ENCODE measurements at regions not wholly inside any gene's neighbourhood (a gene's known extent, or its start where the extent isn't known, plus 50 kb on each side); places are given as distances from the start of the nearest gene placed in this dataset.

DNA sequence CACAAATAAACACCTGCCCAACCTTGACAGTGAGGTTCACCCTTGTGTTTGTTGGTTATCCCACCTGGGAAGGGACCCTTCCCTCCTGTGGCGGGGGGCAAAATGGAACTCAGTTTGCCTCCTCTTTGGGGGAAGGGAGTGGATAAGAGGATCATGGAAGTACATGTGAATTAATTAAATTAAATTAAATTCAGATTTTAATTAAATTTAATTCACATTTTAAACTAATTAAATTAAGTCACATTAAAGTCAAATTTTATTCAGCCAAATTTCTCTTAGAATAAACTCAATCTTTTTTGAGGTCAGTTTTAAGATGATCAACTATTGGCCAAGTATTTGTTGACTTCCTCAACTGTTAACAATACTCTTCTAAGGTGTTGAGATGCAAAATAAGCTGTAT lies 252.4 kb upstream of the AJAP1 start:
- DNase-seq = no peak

DNA sequence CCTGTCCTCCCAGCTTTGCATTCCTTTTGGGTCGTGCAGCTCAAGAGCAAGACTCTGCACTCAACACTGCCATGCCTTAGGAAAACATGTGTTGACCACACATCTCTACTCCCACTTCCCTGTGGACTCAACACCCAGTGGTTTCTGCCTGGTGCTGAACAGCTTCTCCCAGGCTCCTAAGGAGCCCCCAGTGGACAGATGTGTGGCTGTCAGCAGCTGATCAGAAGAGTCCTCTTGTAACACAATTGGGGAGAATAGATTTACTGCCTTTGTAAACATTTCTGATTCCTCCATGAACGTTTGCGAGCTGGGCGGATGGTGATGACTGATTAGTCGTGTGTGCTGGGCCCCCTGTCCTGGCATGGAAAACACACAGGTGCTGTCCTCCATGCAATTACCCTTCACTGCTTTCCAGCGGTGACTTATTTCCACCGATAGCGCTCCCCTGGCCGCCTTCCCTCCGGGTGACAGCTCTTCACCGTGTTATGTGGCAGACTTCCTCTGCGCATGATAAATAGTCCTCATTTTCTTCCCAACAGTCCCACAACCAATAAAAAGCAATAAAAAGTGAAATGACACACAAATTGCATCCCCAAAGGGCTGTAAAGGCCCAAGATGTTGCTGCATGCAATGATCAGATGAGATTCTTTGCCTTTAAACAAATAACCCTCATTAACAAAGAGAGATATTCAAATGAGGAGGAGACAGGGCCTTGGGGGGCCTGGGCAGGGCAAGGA lies 249.4 kb upstream of the AJAP1 start:
- DNase-seq = peak in 2 of 3 experiments; percentile 4 to 10

DNA sequence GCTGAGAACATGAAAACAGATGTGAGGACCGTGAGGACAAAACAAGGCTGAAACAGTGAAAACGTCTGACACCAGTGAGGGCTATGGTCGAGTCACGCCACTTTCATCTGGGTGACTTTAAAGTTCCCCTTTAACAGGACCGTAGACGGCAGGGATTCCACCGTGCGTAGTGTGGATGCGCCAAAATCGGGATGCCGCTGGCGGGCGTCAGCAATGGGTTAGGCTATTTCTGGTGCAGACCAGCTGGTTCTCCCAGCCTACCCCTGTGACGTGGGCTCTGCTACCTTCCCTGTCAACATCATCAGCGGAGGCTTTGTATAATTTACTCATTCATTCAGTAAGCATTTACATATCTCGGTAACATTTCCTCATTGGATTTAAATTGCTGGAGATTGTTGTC lies 246.6 kb upstream of the AJAP1 start:
- DNase-seq = no peak

DNA sequence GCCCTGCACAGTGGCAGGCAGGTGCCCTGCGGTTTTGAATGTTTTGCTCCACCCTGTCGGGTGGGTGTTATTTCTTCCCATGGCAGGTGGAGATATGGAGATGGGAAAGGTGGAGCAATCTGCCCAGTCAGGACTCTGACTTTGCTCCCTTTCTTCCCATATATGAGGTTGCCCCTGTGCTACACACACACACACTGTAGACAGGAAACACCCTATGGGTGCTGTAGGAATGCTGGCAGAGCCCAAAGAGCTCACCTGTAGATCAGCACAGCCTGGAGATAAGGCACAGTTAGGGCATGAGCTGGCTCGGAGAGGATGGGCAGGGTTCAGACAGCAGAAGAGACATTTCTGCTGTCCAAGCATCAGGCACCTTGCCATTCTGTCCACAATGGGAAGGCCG lies 246.0 kb upstream of the AJAP1 start:
- no peak for DNase-seq

DNA sequence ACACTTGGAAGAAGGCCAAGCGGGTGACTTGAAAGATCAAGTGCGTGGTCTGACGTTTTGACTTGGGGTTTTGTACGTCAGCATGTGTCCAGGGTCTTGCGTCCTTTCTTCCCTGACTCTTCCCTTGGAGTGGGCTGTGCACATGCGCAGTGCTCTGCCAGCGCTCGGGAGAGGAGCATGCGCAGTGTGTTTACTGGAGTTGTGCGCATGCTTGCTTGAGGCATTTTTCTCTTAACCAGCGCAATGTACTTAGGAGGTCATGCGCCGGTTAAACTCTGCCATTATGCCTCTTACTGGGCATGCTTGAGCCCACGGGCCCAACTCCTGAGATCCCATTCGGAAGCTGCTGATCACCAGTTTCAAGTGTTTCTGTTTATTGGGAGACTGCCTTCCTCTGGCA lies 242.5 kb upstream of the AJAP1 start:
- DNase-seq = no peak

DNA sequence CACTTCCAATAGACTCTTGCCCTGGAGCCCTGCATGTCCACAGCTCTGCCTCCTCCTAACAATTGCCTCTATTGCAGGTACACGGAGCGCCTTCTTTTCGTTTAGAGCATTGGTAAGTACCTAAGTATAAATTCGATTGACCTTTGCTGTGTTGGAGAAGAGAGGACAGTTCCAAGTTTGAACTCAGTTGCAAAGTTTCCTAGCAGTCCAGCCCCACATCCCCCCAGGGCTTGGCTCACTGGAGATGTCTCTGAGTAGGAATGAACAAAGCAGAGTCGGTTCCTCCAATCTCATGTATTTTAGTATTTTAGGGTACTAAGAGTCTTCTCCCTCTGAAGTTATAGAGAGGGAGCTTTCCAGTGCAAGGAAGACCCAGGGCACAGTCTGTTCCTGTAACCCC lies 238.9 kb upstream of the AJAP1 start:
- no peak for DNase-seq

DNA sequence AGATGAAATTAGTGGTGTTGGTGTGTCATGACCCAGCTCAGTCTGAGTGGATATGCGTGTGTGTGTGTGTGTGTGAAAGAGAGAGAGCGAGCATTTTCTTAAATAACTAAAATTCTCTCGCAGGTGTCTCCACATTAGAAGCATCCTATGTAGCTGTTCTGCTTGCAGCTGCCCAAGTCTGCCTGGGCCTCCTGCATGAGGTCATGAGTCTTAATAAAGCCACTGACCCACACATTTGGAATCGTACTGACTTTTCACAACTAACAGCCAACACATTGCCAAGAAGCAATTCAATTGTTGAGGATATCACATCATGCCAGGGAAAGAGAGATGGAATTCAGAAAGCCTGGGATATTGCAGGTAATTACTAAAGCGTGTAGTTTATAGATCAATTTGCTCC lies 238.2 kb upstream of the AJAP1 start:
- no peak for DNase-seq

DNA sequence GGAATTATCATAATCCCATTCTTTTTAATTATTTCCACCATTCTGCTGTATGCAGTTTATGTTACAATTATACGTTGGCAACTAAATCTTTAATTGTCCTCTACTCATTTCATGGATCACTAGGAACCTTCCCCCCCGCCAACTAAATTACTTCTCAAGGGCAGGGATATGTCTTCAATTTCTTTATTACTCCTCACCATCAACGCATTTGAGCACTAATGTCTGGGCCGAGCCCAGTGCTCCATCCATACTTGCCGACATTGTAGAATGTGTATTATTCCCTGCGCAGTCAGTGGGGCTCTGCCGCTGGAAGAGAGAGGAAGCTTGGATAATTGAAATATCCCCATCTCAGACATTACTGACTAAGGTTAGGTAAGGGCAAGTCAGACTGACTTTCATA lies 236.4 kb upstream of the AJAP1 start:
- no peak for DNase-seq

DNA sequence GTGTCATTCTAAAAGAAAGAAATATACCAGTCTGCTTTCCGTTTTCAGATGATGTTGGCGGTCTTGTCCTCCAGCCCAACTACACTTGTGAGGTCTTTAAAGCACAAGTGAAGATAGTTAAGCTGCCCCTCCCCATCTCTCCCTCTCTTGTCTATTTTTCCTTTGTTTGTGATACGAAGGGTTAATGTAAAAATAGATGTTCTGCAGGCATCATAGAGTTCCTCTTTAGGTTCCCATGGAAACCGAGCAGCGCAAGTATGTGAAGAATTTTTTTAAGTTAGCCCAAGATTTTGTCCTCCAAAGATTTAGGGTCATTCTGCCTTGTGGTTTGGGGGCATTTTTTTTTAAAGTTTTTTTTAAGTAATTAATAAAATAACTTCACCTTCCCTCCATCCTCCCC lies 232.4 kb upstream of the AJAP1 start:
- DNase-seq = no peak

DNA sequence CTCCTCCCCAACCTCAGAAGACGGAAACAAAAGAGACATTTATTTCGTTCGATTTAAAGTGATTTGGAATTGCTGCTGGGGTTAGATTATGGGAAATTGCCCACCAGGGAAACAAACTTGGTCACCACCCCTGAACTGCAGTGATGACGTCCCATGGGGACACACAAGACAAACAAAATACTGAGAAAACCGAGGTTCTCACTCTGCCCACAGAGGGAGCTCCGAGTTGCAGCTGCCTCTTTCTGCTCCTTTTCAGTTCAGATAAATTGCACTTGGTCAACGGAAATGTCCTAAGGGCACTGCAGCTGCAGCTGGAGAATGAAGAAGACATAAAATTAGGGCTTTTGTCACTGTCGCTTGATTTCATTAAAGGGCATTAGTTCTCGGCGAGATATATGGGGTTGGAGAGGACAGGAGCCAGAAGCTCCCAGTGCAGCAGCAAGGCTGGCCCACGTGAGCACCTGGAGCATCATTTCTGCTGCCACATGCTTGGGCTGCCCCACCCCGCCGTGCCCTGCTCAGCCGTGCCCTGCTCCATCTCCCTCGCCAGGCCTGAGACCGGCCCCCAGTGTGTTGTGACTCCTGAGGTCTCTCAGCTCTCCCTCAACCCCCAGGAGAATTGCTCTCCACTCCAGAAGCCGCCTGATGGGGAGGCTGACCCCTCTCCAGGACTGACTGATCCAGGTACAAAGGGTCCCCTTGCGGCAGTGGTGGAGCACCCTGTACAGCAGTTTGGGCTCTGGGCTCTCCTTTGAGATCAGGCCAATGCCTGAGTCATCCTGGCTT lies 231.7 kb upstream of the AJAP1 start:
- DNase-seq = peak in 2 of 3 experiments; percentile 2 to 29

DNA sequence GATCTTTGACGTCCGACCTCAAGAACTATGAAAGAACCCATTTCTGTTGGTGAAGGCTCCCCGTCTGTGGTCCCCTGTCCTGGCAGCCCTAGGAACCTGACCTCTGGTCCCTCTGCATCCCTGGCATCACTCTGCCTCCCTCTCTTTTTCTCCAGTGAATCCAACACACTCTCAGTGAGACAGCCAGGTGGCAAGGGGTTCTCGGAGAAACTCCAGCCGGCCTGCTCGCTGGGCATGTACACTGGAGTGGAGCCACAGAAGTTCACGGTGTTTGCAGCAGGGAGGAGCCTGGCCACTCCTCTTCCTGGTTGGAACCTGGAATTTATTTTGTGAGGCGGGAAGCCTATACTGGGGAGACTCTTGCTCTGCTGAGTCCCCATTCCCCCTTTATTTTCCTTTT lies 230.2 kb upstream of the AJAP1 start:
- DNase-seq = no peak

DNA sequence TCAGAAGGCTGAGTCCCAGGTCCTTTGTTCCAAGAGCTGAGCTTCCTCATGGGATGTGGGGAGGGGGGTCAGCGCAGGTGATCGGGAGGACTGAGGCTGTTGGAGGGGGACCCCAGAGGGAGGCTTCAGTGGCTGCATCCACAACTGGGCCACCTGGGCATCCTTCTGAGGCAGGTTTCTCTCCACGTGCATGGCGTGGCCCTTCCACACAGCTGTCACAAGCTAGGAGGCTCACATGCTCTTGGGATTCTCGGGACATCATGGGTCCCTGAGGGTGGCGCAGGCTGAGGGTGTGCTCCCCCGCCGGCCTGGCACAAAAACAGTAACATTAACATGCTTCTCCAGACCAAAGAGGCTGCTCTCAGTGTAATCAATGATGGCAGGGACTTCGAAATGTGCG lies 229.6 kb upstream of the AJAP1 start:
- DNase-seq = no peak

DNA sequence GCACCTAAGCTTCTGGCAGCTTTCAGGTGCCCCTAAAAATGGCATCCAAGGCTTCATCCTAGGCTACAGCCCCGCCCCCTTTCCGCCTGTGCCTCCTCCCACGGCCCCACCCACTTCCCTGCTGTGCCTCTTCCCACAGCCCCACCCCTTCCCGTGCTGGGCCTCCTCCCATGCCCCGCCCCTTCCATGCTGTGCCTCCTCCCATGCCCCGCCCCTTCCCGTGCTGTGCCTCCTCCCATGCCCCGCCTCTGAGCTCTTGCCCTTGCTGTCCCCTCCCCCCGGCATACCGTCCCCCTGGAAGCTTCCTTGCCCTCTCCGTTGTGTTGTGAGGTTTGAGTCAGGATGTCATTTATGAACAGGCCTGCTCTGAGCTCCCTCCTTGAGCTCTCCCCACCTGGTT lies 228.5 kb upstream of the AJAP1 start:
- no peak for DNase-seq

DNA sequence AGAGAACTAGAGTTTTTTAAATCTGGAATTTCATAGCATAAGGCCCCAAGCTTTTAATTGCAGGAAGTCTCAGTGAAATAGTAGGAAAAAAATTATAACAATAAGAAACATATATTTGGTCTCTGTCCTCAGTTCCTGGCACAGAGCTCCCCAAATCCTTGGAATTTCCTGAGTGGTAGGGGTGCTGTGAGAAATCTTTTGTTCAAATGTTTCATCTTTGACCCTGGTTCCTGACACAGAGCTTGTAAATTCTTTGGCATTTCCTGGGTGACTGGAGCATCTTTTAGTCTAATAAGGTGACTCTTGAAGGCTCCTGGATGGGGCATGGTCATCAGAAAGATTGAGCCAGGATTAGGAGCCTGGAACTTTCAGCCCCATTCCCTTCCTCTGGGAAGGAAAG lies 225.7 kb upstream of the AJAP1 start:
- no peak for DNase-seq

DNA sequence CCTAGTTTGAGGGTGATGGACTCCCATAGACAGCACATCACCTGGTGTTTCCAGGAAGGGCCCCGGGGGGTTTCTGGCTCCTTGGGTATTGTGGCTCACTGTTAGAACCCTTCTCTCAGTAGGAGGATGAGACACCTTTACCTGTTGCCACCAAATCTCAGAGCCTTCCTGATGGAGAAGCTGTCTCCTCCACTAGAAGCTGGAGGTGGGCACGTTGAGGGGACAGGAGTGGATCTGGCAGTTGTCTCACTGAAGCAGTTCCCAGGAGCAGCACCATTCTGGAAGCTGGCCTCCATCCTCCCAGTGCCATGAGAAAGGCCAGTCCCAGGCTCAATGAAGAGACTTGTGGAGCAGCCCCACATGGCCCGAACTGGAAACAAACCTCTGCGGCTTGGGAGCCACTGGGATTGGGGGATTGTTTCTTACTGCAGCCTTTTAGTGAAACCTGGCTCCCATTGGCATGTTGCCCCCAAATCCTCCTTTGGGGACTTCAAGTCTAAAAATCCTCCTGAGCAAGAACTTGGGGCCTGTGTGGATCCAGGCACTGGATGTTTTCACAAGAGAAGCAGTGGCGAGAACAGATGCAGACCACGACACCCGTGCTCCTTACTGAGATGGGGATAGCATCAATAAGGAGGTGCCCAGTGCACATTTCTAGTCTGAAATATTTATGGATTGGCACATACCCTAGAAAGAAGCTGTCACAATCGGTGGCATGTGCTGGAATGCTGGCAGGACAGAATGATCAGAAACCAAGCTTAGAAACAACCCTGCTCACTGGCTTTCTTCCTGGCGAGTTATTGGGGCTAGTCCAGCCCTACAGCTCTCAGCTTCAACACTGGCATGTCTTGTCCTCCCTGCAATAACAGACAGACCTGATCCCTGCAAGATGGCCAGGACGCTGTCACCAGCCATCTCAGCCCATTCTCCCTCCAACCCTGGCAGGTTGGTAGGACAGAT lies 223.7 kb upstream of the AJAP1 start:
- no peak for DNase-seq

DNA sequence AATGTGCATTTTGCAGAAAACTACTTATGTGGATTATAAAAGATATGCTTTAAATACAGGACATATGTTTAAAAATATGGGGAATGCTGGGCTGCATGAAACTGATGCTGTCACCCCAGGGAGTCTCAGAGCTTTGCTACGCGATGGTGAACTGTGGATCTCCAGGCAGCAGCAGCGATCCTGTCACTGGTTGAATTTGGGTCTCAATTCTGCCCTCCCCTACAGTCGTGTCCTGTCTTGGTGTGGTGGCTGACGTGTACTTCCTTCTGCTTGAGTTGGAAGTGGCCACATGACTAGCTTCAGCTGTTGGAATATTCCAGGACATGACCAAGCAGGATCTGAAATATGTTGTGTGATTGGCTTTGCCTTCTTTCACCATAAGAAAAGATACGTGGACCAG lies 222.9 kb upstream of the AJAP1 start:
- no peak for DNase-seq

DNA sequence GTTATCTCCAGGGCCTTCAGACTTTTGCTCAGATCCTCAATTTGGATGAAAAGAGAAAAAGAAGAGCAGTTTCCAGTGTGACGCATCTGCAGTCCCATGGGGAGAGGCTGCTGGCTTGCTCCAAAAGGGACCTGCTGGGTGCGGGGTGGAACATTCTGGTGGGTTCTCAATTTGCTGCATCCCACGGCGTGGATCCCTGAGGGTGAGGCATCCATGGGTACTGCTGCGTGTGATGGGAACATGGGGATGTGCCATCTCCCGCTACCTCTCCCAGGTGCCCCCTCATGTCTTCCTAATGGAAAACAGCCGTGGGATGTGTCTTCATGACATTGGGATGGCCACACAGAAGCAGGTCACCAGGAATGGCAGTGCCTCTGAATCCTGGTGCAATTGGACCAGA lies 221.3 kb upstream of the AJAP1 start:
- no peak for DNase-seq

DNA sequence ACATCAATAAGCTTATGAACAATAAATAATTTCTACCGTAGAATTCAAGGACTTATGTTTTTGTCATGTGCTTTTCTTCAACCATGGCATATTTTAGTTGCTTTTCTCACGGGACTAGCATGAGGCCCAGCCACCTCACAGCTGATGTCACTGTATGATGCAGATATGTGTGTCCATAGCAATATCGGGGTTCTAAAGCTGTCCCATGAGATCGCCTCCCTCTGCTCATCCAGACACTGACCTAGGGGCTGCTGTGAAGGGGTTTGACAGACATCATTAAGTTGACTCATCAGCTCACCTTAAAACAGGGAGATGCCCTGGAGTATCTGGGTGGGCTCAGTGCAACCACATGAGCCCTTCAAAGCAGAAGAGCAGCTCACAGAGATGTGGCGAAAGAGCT lies 210.3 kb upstream of the AJAP1 start:
- DNase-seq = no peak

DNA sequence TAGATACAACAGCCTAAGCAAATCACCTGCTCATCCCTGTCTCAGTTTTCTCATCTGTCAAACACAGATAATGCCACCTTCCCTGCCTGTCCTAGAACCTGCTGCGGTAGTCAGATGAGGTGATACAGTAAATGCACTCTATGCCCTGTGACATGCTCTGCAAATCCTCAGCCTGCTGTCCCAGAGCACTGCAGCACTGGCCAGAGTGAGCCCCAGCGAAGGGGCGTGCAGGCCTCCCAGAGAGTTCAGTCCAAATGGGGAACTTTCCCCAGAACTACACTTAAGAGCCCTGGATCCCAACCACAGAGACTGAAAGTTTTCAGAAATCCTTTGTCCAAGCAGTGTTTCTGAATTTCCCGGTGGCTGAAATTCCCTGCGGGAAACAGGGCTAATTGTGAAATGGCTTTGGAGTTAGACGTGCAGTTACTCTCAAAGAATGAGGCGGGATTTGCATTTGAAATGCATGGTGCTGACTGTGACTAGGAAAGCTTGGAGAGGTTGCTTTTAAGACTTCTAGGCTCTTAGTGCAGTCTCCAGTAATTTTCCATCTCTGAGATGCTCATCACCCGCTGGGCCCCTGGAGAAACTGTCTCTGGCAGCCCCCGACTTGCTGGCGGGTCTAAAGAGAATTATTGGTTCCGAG lies 206.5 kb upstream of the AJAP1 start:
- no peak for DNase-seq

DNA sequence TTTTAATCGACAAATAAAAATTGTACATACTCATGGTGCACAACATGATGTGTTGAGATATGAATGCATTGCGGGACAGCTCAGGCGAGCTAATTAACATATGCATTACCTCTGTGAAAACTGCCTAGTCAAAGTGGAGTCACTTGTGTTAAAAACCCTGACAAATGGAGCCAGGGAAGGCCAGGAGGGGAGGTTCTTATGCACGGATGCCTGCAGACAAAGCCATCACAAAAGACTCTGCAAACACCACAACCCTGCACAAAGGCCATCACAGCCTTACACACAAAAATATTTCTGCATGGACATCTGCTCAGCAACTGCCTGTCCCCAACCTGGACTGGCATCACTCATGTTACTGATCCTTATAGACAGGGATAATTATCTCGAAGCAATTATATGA lies 204.4 kb upstream of the AJAP1 start:
- no peak for DNase-seq

DNA sequence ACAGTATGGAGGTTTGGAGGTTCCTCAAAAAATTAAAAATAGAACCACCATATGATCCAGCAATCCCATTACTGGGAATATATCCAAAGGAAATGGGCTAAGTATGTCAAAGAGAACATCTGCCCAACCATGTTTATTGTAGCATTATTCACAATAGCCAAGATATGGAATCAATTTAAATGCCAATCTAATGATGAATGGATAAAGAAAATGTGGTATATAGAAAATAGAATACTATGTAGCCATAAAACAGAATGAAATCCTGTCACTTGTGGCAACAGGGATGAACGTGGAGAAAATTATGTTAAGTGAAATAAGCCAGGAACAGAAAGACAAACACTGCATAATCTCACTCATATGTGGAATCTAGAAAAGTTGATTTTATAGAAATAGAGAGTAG lies 201.7 kb upstream of the AJAP1 start:
- no peak for DNase-seq

DNA sequence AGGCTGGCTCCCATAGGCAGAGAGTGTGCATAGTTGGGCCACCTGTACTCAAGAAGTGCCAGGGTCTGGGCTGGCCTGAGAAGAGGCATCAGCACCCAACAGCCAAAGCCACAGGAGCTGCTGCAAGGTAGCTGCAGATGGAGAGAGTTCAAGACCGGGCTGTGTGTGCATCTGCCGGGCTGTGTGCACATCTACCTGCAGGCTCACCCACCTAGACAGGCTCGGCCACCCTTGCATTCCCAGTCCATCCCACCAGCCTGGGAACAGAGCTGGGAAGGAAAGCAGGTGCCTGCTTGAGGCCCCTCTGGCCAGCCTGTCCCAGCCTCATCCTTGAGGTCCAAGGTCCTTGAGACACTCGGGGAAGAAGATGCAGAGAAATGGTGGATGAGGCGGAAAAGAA lies 194.4 kb upstream of the AJAP1 start:
- DNase-seq = no peak

DNA sequence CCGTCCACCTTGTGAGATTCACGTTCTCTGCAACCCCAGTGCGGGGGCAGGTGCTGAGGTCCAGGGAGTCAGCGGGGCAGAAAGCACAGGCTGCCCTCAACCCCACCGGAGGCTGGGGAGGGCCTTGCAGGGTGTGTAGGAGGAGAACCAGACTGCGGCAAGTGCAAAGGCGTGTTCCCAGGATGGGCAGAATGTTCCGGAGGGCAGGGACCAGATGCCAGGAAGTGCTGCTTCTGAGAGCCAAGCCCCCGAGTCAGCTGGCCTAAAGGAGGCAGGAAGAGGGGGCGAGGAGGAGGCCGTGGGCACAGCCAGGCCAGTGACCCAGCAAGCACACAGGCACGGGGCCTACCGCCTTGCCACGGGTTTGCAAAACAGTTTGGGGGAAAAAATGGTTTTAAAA lies 193.8 kb upstream of the AJAP1 start:
- no peak for DNase-seq

All from NCI-H1417 (cell line).